SU-DHL-6 (cell line): ENCODE measurements at regions not wholly inside any gene's neighbourhood (a gene's known extent, or its start where the extent isn't known, plus 50 kb on each side); places are given as distances from the start of the nearest gene placed in this dataset.

Source experiments
- H2AFZ ChIP-seq: fragments of 200-600 bp; sonication (generic); 2 replicates; pipeline ENCODE4 v1.6.1; 2014; ENCODE audit warnings: low read depth, mild to moderate bottlenecking, moderate library complexity, mixed read lengths, antibody characterized with exemption, low read length; ENCODE audit not compliant: severe bottlenecking
- H3F3A ChIP-seq: fragments of 200-600 bp; shearing (Covaris generic); 2 replicates; pipeline ENCODE4 v1.6.0; 2016; ENCODE audit warnings: antibody characterized with exemption, mild to moderate bottlenecking; ENCODE audit not compliant: insufficient read depth
- H3K27ac ChIP-seq: fragments of 200-600 bp; sonication (generic); 2 replicates; pipeline ENCODE4 v1.5.1; 2016; ENCODE audit warnings: low read depth, mild to moderate bottlenecking, low read length, moderate library complexity, mixed read lengths
- H3K27me3 ChIP-seq: fragments of 200-600 bp; sonication (generic), shearing (Covaris generic); 2 replicates; pipeline ENCODE4 v1.6.0; 2014; ENCODE audit warnings: mild to moderate bottlenecking, low read length
- H3K36me3 ChIP-seq: fragments of 200-600 bp; sonication (generic); 2 replicates; pipeline ENCODE4 v1.6.1; 2014; ENCODE audit warnings: mild to moderate bottlenecking, low read length, mixed read lengths
- H3K4me2 ChIP-seq: fragments of 300-600, 200-600 bp; shearing (Covaris generic), sonication (generic); 2 replicates; pipeline ENCODE4 v1.6.0; 2014; ENCODE audit warnings: low read length, low read depth, mild to moderate bottlenecking; ENCODE audit not compliant: poor library complexity, severe bottlenecking
- H3K4me3 ChIP-seq: fragments of 200-600 bp; sonication (generic); 2 replicates; pipeline ENCODE4 v1.5.1; 2014; ENCODE audit warnings: antibody characterized with exemption, low read length, mild to moderate bottlenecking, mixed read lengths; ENCODE audit not compliant: insufficient read depth, poor library complexity, severe bottlenecking
- H3K79me2 ChIP-seq: fragments of 200-600 bp; sonication (generic); 2 replicates; pipeline ENCODE4 v1.6.1; 2014; ENCODE audit warnings: mild to moderate bottlenecking, low read length, moderate library complexity; ENCODE audit not compliant: insufficient read depth
- H3K9ac ChIP-seq: fragments of 200-600 bp; sonication (generic); 2 replicates; pipeline ENCODE4 v1.7.0; 2014; ENCODE audit warnings: mild to moderate bottlenecking, low read length
- H3K9me2 ChIP-seq: fragments of 200-600 bp; sonication (generic); replicated peaks from 2 replicates; pipeline ENCODE4 v1.6.1; 2014; ENCODE audit warnings: low read length; ENCODE audit not compliant: insufficient read depth
- H3K9me3 ChIP-seq: fragments of 200-600 bp; sonication (generic); 2 replicates; pipeline ENCODE4 v1.6.1; 2014; ENCODE audit warnings: low read length, mixed read lengths; ENCODE audit not compliant: insufficient read depth
- H4K20me1 ChIP-seq: fragments of 200-600 bp; sonication (generic); 2 replicates; pipeline ENCODE4 v1.6.1; 2014; ENCODE audit warnings: low read depth, mild to moderate bottlenecking, antibody characterized with exemption, low read length, moderate library complexity, mixed read lengths
- CTCF ChIP-seq: fragments of 200-600 bp; sonication (generic); IDR thresholded peaks from one replicate; pipeline ENCODE4 v1.5.1; 2017; ENCODE audit warnings: antibody characterized with exemption, mild to moderate bottlenecking, low read length, moderate library complexity; ENCODE audit not compliant: insufficient read depth, poor library complexity, severe bottlenecking
- EZH2phosphoT487 ChIP-seq: fragments of 200-600 bp; sonication (generic), shearing (Covaris generic); conservative IDR thresholded peaks from 2 replicates; pipeline ENCODE4 v1.6.1; 2018; ENCODE audit warnings: mild to moderate bottlenecking, antibody characterized with exemption, low read length, moderate library complexity, mixed read lengths

- no peaks in the 10 kb centered on the region for H3K36me3 ChIP-seq
- no peak overlapping the region for H3K4me3 ChIP-seq
- no peaks in the 10 kb centered on the region for H3K9me3 ChIP-seq
- H3K9me2 ChIP-seq: no peaks in the 10 kb centered on the region
- TF ChIP-seq CTCF: no peak
- no peak for TF ChIP-seq EZH2phosphoT487
- no peak overlapping the region for H3K9ac ChIP-seq
- no peaks in the 10 kb centered on the region for H3K27me3 ChIP-seq
- H3K4me2 ChIP-seq: no peak overlapping the region
- H3K27ac ChIP-seq: no peak overlapping the region
- H2AFZ ChIP-seq: no peak overlapping the region
- no peaks in the 10 kb centered on the region for H3F3A ChIP-seq
- no peaks in the 10 kb centered on the region for H3K79me2 ChIP-seq
- no peaks in the 10 kb centered on the region for H4K20me1 ChIP-seq
Observed at GRCh38 chr13:99759163-99759552, 212.4 kb downstream of the ZIC5 start.

- Histone ChIP-seq H3K36me3 (no peaks in the 10 kb centered on the region), H3K4me2 (no peak overlapping the region), H3K27me3 (no peaks in the 10 kb centered on the region), H3K27ac (no peak overlapping the region), H3K9me3 (no peaks in the 10 kb centered on the region), H3K9me2 (no peaks in the 10 kb centered on the region), H3K4me3 (no peak overlapping the region), H3F3A (no peaks in the 10 kb centered on the region), H3K79me2 (no peaks in the 10 kb centered on the region), H3K9ac (no peak overlapping the region), H4K20me1 (no peaks in the 10 kb centered on the region), H2AFZ (no peak overlapping the region)
- no peak for TF ChIP-seq EZH2phosphoT487
- no peak for TF ChIP-seq CTCF
Observed at GRCh38 chr13:99758460-99759162, 213.0 kb downstream of the ZIC5 start.

- Histone ChIP-seq H3K79me2 (no peaks in the 10 kb centered on the region), H3K9ac (no peak overlapping the region), H2AFZ (no peak overlapping the region), H3K9me3 (no peaks in the 10 kb centered on the region), H3F3A (no peaks in the 10 kb centered on the region), H3K4me2 (no peak overlapping the region), H3K36me3 (no peaks in the 10 kb centered on the region), H3K27ac (no peak overlapping the region), H4K20me1 (no peaks in the 10 kb centered on the region), H3K4me3 (no peak overlapping the region), H3K27me3 (no peaks in the 10 kb centered on the region), H3K9me2 (no peaks in the 10 kb centered on the region)
- TF ChIP-seq CTCF (no peak), EZH2phosphoT487 (no peak)
Observed at GRCh38 chr13:99757756-99758459, 213.7 kb downstream of the ZIC5 start.
